ENCODE measurements at regions not wholly inside any gene's neighbourhood (a gene's known extent, or its start where the extent isn't known, plus 50 kb on each side); places are given as distances from the start of the nearest gene placed in this dataset.

DNA sequence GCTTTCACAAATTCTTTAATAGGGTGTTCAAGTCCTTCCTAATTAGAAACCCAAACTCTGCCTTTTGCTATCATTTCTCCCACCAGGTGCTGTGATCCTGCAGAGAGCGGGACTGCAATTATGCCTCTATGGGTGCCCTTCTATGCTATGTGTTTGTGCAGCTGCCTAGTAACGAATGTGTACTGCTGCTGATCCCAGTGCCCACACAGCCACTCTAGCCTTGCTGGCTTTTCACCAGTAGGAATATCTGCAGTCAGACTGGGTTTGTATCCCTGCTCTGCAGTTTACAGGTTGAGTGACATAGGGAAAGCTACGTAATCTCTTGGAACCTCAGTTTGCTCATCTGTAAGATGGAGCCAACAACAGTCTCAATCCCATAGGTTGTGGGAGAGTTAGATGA lies 179.6 kb upstream of the IRX3 start:
- DNase-seq (ENCODE audit: low read depth) = no peak
- no peak overlapping the region for H3K4me3 ChIP-seq (ENCODE audit: low read depth, low read length)

GRCh38 chr16:54465063-54465462 lies 178.5 kb upstream of the IRX3 start:
- no peak for DNase-seq (ENCODE audit: low read depth)
- H3K4me3 ChIP-seq (ENCODE audit: low read depth, low read length) = no peak overlapping the region

GRCh38 chr16:54462771-54463170 lies 176.2 kb upstream of the IRX3 start:
- no peak overlapping the region for H3K4me3 ChIP-seq (ENCODE audit: low read depth, low read length)
- no peak for DNase-seq (ENCODE audit: low read depth)

DNA sequence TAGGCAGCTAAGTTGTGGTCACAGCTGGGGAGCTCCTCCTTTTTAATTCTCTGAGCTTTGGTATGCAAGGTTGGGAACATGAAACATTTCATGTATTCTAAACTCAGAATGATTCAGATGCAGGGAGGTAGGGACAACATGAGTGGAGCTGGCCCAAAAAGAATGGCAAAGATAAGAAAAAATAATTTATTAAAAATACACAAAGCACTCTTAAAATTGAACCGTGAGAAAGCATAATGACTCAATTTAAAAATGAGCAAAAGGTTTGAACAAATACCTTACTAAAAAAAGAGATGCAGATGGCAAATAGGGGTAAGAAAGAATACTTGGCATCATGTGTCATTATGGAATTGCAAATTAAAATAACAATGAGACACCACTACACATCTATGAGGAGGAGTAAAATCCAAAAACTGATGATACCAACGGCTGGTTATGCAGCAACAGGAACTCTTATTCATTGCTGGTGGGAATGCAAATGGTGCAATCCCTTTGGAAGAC lies 175.6 kb upstream of the IRX3 start:
- no peak overlapping the region for H3K4me3 ChIP-seq (ENCODE audit: low read depth, low read length)
- DNase-seq (ENCODE audit: low read depth) = peak; percentile 47

- no peak overlapping the region for H3K4me3 ChIP-seq (ENCODE audit: low read depth, low read length)
- DNase-seq (ENCODE audit: low read depth) = no peak
Observed at GRCh38 chr16:54460263-54460860, 173.8 kb upstream of the IRX3 start.

GRCh38 chr16:54459509-54460262 lies 173.1 kb upstream of the IRX3 start:
- no peak for DNase-seq (ENCODE audit: low read depth)
- no peak overlapping the region for H3K4me3 ChIP-seq (ENCODE audit: low read depth, low read length)

- no peak overlapping the region for H3K4me3 ChIP-seq (ENCODE audit: low read depth, low read length)
- DNase-seq (ENCODE audit: low read depth) = no peak
Observed at GRCh38 chr16:54458923-54459322, 172.3 kb upstream of the IRX3 start.

DNA sequence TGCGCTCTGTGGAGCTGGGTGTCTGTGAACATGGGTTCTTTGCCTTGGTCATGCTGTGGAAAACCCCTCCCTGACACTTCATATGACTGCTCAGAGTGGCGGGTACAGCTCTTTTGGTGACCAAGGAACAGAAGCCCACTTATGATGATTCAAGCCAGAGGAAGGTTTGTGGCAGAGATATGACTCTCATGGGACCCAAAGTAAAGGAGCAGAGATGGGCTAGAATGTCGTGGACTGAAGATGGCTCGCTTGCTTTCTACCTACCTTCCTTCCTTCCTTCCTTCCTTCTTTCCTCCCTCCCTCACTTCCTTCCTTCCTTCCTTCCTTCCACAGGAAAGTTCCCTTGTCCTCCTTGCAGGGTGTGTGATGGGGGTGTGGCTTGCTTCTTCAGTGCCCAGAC lies 169.7 kb upstream of the IRX3 start:
- H3K4me3 ChIP-seq (ENCODE audit: low read depth, low read length) = no peak overlapping the region
- DNase-seq (ENCODE audit: low read depth) = no peak

DNA sequence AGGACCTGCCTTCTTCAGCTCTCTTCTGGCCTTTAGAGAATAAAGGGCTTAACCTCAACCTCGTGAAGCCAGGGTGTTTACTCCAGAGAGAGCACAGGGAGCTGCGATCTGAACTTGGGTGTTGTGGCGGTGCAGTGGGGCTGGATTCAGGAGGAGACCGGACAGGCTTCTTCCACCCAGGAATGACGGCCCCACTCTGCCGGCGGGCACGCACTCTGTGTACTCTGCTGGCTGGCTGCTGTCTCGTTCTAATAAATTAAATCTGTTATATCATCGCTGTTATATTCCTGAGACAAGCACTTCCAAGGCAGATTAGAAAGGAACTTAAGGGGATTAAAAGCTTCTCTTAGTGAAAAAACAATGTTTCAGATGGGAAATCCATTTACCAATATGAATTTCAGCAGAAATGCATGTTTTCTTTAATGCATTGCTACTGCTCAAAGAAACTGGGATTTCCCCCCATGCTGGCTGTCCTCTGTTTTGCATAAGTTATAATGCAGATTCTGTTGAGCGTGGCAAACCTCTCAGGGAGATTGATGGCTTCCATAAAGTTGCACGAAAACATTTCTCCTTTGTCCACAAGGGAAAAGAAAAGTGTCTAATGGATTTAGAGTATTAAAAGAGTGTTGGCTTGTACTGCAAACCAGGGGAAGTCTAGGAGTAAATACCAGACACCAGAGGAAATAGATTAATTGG lies 168.6 kb upstream of the IRX3 start:
- DNase-seq (ENCODE audit: low read depth) = no peak

DNA sequence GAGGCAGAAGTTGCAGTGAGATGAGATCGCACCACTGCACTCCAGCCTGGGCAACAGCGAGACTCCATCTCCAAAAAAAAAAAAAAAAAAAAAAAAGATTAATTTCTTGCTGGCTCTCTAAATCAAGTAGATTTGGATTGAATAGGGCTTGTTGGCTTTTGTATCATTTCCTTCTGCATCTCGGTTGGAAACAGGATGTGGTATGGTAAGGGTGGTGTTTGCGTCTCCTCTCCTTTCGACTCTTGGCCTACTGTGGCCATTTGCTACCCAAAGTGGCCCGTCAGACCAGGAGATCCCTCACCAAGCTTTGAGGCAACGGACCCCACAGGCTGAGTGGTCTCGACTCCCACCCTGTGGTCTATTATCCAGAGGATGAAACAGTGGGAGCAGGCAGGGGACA lies 168.0 kb upstream of the IRX3 start:
- no peak overlapping the region for H3K4me3 ChIP-seq (ENCODE audit: low read depth, low read length)
- no peak for DNase-seq (ENCODE audit: low read depth)

More for the DNA sequence above, 168.6 kb upstream of the IRX3 start:
- H3K4me3 ChIP-seq (ENCODE audit: low read depth, low read length) = no peak overlapping the region

DNA sequence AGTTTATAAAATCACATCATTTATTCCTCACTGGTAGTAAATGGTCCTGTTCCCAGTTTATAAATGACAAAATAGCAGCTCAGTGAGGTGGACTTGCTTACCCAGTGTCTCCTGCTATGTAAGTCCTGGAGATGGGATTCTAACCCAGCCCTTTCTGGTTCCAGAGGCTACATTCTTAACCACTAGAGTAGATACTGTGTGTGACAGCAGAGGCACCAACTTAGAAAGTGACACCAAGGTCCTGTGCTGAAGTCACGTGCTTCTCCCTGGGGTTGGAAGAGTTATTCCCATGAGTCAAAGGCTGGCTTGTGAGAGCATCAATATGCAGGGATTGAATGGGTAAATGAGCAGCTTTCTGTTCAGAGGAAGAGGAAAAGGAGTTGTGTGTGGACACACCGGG lies 167.3 kb upstream of the IRX3 start:
- DNase-seq (ENCODE audit: low read depth) = no peak
- no peak overlapping the region for H3K4me3 ChIP-seq (ENCODE audit: low read depth, low read length)

GRCh38 chr16:54447576-54448440 lies 161.2 kb upstream of the IRX3 start:
- DNase-seq (ENCODE audit: low read depth) = peak; percentile 69
- no peak overlapping the region for H3K4me3 ChIP-seq (ENCODE audit: low read depth, low read length)

DNA sequence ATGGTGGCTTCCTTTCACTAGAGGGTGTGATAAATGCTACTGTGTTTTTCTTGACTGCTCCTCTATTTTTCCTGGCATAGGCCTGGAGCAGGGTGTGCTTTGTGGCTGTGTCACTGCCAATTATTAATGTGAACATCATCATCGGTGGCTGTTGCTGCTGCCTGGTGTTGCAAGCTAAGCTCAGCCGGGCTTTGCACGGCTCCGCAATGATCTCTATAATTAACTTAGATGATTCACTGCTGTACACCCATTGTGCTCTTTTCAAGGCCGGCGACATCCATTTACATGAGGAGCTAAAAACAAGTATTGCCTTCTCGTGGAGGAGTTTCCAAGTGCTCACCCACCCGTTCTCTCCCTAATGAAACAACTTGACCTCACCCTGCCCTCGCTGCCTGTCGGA lies 160.1 kb upstream of the IRX3 start:
- H3K4me3 ChIP-seq (ENCODE audit: low read depth, low read length) = no peak overlapping the region
- DNase-seq (ENCODE audit: low read depth) = peak; percentile 90

DNA sequence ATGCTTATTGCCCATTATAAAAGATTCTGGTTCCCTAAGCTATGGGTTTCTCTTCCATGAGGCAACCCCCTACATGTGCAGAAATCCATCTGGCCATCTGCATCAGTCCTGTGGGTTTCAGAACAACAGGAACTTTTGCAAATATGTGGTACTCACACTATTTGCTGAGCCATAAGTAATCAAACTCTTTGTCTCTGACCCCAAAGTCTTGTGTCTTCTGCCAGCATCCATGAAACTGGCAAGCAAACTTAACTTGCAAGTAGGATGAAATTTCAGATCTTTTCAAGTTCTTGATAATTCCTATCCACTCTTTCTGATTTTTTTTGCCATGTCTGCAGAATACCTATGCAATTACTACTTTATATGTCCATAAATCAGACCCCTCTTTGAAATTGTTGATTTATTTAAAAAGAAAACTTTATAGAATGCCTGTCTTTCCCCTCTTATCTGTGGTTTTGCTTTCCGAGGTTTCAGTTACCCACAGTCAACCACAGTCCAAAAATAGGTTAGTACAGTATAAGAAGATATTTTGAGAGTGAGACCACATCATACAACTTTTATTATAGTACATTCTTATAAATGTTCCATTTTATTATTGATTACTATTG lies 158.4 kb upstream of the IRX3 start:
- no peak overlapping the region for H3K4me3 ChIP-seq (ENCODE audit: low read depth, low read length)
- DNase-seq (ENCODE audit: low read depth) = no peak

GRCh38 chr16:54443839-54444238 lies 157.3 kb upstream of the IRX3 start:
- no peak overlapping the region for H3K4me3 ChIP-seq (ENCODE audit: low read depth, low read length)
- DNase-seq (ENCODE audit: low read depth) = no peak

GRCh38 chr16:54443352-54443751 lies 156.8 kb upstream of the IRX3 start:
- no peak for DNase-seq (ENCODE audit: low read depth)
- H3K4me3 ChIP-seq (ENCODE audit: low read depth, low read length) = no peak overlapping the region

DNA sequence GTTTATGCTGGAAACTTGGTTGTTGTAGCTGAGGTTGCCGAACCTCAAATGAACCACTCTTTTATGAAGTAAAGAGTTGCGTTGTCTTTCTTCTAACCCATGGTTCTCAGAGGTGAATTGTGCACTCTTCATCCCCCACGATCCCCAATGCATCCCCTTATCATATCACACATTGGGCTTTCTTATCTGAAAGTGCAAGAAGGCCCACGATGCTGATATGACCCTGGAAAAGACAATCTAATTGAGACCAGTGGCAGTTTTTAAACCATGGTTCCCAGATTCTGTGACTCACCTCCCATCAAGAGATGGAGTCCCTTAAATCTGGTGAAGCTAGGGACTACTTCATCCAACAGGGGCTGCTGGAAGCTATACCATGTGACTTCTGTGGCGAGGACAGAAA lies 156.3 kb upstream of the IRX3 start:
- DNase-seq (ENCODE audit: low read depth) = no peak
- H3K4me3 ChIP-seq (ENCODE audit: low read depth, low read length) = no peak overlapping the region

- DNase-seq (ENCODE audit: low read depth) = no peak
- H3K4me3 ChIP-seq (ENCODE audit: low read depth, low read length) = no peak overlapping the region
Observed at GRCh38 chr16:54438469-54438868, 151.9 kb upstream of the IRX3 start.

DNA sequence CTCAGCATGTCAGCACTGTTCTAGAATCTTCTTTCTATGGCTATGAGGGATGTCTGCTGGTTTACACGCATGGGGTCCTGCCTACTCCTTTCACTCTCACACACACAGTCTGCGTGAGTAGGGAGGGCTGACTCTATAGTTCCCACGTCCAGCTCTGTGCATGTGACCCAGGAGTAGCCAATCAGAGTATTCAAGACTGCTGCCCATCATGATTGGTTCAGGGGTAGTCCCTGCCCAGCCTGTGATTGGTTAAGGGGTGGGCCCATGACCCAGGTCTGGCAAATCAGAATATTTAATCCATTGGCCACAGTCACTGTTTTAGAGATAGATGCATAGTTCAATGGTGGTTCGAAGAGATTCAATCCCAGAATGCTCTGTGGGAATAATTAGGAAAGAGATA lies 151.3 kb upstream of the IRX3 start:
- no peak overlapping the region for H3K4me3 ChIP-seq (ENCODE audit: low read depth, low read length)

More for the DNA sequence above, 151.3 kb upstream of the IRX3 start:
- no peak for DNase-seq (ENCODE audit: low read depth)

Measured in skeletal muscle cell (primary cell).